ENCODE measurements at regions not wholly inside any gene's neighbourhood (a gene's known extent, or its start where the extent isn't known, plus 50 kb on each side); places are given as distances from the start of the nearest gene placed in this dataset.

DNA sequence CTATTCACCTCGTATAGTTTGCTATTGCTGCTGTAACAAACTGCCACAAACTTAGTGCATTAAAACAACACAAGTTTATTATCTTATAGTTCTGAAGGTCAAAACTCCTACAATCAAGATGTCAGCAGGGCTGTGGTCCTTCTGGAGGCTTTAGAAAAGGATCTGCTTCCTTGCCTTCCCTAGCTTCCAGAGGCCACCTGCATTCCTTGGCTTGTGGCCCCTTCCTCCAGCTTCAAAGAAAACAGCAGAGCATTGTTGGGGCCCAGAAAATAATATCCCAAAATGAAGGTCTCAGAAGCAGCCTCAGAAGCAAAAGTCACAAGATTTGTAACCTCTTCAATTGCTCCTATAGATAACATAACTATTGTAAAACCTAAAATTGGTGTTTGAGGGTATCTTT, 100.6 kb downstream of the HNRNPLL start:
- TF ChIP-seq, protein P1, sequence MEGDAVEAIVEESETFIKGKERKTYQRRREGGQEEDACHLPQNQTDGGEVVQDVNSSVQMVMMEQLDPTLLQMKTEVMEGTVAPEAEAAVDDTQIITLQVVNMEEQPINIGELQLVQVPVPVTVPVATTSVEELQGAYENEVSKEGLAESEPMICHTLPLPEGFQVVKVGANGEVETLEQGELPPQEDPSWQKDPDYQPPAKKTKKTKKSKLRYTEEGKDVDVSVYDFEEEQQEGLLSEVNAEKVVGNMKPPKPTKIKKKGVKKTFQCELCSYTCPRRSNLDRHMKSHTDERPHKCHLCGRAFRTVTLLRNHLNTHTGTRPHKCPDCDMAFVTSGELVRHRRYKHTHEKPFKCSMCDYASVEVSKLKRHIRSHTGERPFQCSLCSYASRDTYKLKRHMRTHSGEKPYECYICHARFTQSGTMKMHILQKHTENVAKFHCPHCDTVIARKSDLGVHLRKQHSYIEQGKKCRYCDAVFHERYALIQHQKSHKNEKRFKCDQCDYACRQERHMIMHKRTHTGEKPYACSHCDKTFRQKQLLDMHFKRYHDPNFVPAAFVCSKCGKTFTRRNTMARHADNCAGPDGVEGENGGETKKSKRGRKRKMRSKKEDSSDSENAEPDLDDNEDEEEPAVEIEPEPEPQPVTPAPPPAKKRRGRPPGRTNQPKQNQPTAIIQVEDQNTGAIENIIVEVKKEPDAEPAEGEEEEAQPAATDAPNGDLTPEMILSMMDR (conservative IDR thresholded peaks at IDR 0.05): no peak
- no peak for TF ChIP-seq EZH2 (IDR thresholded peaks at IDR 0.05; ENCODE audit: low read depth)

All from PC-9 (cell line).